ENCODE measurements at regions not wholly inside any gene's neighbourhood (a gene's known extent, or its start where the extent isn't known, plus 50 kb on each side); places are given as distances from the start of the nearest gene placed in this dataset.

DNA sequence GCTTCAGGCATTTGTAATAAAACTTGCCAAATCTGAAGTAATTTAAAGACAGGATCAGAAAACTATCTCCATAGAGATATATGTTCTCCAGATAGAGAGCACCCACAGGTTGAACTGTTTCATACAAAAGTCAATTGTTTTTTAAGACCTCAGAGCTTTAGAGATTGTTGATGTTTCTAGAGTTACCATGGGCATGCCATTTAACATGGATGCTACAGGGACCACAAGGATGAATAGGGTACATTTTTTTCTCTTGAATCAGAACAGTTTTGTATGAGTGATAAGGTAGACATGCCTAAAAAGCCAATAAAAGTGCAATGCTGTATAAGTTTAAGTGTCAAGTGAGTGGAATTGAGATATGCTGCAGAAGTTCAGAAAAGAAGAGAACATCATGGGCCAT, 511.0 kb upstream of the CAMK1G start:
- Histone ChIP-seq H3K4me3 (no peak overlapping the region), H3K4me1 (peaks cover 0 to 4% (median 0%) of the 10 kb centered on the region in 9 donors), H3K27me3 (no peaks in the 10 kb centered on the region), H3K36me3 (no peaks in the 10 kb centered on the region), H3K9me3 (no peaks in the 10 kb centered on the region), H3K27ac (no peak overlapping the region)
- TF ChIP-seq, protein P1, sequence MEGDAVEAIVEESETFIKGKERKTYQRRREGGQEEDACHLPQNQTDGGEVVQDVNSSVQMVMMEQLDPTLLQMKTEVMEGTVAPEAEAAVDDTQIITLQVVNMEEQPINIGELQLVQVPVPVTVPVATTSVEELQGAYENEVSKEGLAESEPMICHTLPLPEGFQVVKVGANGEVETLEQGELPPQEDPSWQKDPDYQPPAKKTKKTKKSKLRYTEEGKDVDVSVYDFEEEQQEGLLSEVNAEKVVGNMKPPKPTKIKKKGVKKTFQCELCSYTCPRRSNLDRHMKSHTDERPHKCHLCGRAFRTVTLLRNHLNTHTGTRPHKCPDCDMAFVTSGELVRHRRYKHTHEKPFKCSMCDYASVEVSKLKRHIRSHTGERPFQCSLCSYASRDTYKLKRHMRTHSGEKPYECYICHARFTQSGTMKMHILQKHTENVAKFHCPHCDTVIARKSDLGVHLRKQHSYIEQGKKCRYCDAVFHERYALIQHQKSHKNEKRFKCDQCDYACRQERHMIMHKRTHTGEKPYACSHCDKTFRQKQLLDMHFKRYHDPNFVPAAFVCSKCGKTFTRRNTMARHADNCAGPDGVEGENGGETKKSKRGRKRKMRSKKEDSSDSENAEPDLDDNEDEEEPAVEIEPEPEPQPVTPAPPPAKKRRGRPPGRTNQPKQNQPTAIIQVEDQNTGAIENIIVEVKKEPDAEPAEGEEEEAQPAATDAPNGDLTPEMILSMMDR (IDR thresholded peaks at IDR 0.05): no peak
- DNase-seq (no peak), ATAC-seq (no peak)
- intact Hi-C loops (cut with DNase I): no loop called here

DNA sequence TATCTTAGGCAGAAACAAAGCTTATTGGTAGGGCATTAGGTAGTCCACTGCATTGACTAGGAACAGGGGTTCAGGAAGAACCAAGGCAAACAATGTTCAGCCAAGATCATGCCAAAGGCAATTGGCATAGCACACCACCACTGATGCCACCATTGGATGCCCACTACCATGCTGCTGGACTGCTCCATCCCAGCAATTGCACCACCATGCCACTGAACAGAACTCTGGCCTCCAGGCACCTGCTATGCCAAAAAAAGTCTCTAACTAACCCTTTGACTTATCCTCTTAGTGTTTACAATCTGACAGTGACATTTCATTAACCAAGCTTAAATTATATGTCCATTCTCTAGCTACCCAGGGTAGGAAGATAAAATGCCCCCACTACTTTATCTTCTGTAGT, 509.6 kb upstream of the CAMK1G start:
- Histone ChIP-seq H3K27ac (no peak overlapping the region), H3K4me1 (peaks cover 0 to 3% (median 0%) of the 10 kb centered on the region in 9 donors), H3K4me3 (no peak overlapping the region), H3K36me3 (no peaks in the 10 kb centered on the region), H3K9me3 (no peaks in the 10 kb centered on the region), H3K27me3 (no peaks in the 10 kb centered on the region)
- ATAC-seq: no peak
- no peak for DNase-seq
- TF ChIP-seq, protein P1 (IDR thresholded peaks at IDR 0.05): no peak
- intact Hi-C loops (cut with DNase I): no loop called here

DNA sequence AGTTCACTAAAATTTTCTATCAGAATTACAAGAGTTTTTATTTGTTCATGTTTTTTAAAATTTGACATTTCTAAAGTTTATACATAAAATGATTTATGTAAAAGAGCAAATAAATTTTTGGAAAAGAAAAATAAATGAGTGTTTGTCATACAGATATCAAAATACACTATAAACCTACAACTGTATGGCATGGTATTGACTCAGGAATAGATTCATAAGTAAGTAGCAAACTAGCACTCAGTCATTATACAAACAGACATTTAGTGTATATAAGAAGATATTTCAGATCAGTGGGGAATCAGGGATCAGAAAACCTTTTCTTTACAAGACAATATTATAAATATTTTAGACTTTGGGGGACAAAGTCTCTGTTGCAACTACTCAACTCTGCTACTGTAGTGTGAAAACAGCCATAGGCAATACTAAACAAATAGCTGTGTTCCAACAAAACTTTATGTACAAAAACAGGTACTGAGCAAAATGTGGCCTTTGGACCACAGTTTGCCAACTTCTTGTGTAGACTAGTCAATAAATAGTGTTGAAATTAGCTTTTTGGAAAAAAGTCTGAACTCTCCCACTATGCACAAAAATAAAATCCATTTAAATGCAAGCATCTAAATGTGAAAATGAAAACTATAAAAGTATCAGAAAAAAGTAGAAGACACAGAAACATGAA, 508.8 kb upstream of the CAMK1G start:
- Histone ChIP-seq H3K27me3 (no peaks in the 10 kb centered on the region), H3K4me3 (no peak overlapping the region), H3K36me3 (no peaks in the 10 kb centered on the region), H3K9me3 (no peaks in the 10 kb centered on the region), H3K4me1 (no peaks in the 10 kb centered on the region), H3K27ac (no peak overlapping the region)
- no peak for ATAC-seq
- TF ChIP-seq, protein P1 (IDR thresholded peaks at IDR 0.05): no peak
- DNase-seq: no peak
- intact Hi-C loops (cut with DNase I): no loop called here

DNA sequence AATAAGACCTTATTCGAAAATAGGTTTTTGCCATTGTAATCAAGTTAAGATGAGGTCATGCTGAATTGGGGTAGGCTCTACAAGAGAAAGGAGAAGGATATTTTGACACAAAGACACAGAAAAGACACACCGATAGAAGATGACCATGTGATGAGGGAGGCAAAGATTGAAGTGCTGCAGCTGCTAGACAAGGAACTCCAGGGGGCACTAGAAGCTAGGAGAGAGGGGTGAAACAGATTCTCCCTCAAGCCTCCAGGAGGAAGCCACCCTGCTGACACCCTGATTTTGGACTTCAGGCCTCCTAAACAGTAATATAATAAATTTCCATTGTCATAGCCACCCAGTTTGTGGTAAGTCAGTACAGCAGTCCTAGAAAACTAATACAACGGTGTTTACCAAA, 506.8 kb upstream of the CAMK1G start:
- ATAC-seq: no peak
- H3K4me3 ChIP-seq: no peak overlapping the region
- no peak overlapping the region for H3K27ac ChIP-seq
- H3K9me3 ChIP-seq: no peaks in the 10 kb centered on the region
- peaks cover 0 to 3% (median 0%) of the 10 kb centered on the region in 7 donors for H3K27me3 ChIP-seq
- DNase-seq: no peak
- TF ChIP-seq, protein P1 (IDR thresholded peaks at IDR 0.05): peak in 1 of 9 donors; percentile 8
- WGBS, 2 donors: 90 to 92% methylated on average over 3 of the region's 3 CpGs
- H3K36me3 ChIP-seq: no peaks in the 10 kb centered on the region
- no peaks in the 10 kb centered on the region for H3K4me1 ChIP-seq
- intact Hi-C loops (cut with DNase I): no loop called here

Measured in heart right ventricle (tissue), 16 donors.